ENCODE measurements at regions not wholly inside any gene's neighbourhood (a gene's known extent, or its start where the extent isn't known, plus 50 kb on each side); places are given as distances from the start of the nearest gene placed in this dataset.
"Not testable (repeated sequence)": the region's sequence is repeated elsewhere in the genome, so short reads cannot be mapped to it uniquely, and the experiment has no call there.

- H3K4me3 Mint-ChIP-seq, result no peak overlapping the region
- peaks cover 0 to 4% of the 10 kb centered on the region in 2 donors for H3K36me3 Mint-ChIP-seq (ENCODE audit: insufficient read depth in 2 of 2)
- no peak overlapping the region for H3K27ac Mint-ChIP-seq
- DNase-seq, result no peak
- H3K27me3 Mint-ChIP-seq (ENCODE audit: low read depth), result no peaks in the 10 kb centered on the region
- no peak for ATAC-seq (replicated peaks in 1 of 2)
- peaks cover 6 to 7% of the 10 kb centered on the region in 2 donors for H3K9me3 Mint-ChIP-seq
- H3K4me1 Mint-ChIP-seq (ENCODE audit: low read depth), result no peaks in the 10 kb centered on the region
Measured at GRCh38 chr21:20045197-20045596, 953.0 kb upstream of the NCAM2 start.

GRCh38 chr21:20048130-20048837 is 949.9 kb upstream of the NCAM2 start:
- H3K36me3 Mint-ChIP-seq (ENCODE audit: insufficient read depth in 2 of 2); H3K27me3 Mint-ChIP-seq (ENCODE audit: low read depth); H3K4me3 Mint-ChIP-seq; H3K27ac Mint-ChIP-seq; DNase-seq; ATAC-seq (replicated peaks in 1 of 2); H3K9me3 Mint-ChIP-seq; H3K4me1 Mint-ChIP-seq (ENCODE audit: low read depth): not testable (repeated sequence)

- no peak for ATAC-seq (replicated peaks in 1 of 2)
- Mint-ChIP-seq H3K4me3 (no peak overlapping the region), H3K9me3 (peaks cover 5% of the 10 kb centered on the region in 2 donors), H3K27ac (no peak overlapping the region), H3K27me3 (ENCODE audit: low read depth) (no peaks in the 10 kb centered on the region), H3K4me1 (ENCODE audit: low read depth) (no peaks in the 10 kb centered on the region), H3K36me3 (ENCODE audit: insufficient read depth in 2 of 2) (no peaks in the 10 kb centered on the region)
- no peak for DNase-seq
Measured at GRCh38 chr21:20083336-20083735, 914.9 kb upstream of the NCAM2 start.

- Mint-ChIP-seq H3K4me3 (no peak overlapping the region), H3K27me3 (ENCODE audit: low read depth) (no peaks in the 10 kb centered on the region), H3K9me3 (peaks cover 5 to 7% of the 10 kb centered on the region in 2 donors), H3K36me3 (ENCODE audit: insufficient read depth in 2 of 2) (no peaks in the 10 kb centered on the region), H3K27ac (no peak overlapping the region), H3K4me1 (ENCODE audit: low read depth) (no peaks in the 10 kb centered on the region)
- no peak for DNase-seq
- no peak for ATAC-seq (replicated peaks in 1 of 2)
Measured at GRCh38 chr21:20083925-20084324, 914.3 kb upstream of the NCAM2 start.

GRCh38 chr21:20086508-20086907 is 911.7 kb upstream of the NCAM2 start:
- Mint-ChIP-seq H3K36me3 (ENCODE audit: insufficient read depth in 2 of 2) (no peaks in the 10 kb centered on the region), H3K4me1 (ENCODE audit: low read depth) (no peaks in the 10 kb centered on the region), H3K27ac (no peak overlapping the region), H3K9me3 (peaks cover 5 to 7% of the 10 kb centered on the region in 2 donors), H3K4me3 (no peak overlapping the region), H3K27me3 (ENCODE audit: low read depth) (no peaks in the 10 kb centered on the region)
- DNase-seq, result no peak
- no peak for ATAC-seq (replicated peaks in 1 of 2)

- no peak for ATAC-seq (replicated peaks in 1 of 2)
- Mint-ChIP-seq H3K27ac (no peak overlapping the region), H3K27me3 (ENCODE audit: low read depth) (no peaks in the 10 kb centered on the region), H3K4me3 (no peak overlapping the region), H3K4me1 (ENCODE audit: low read depth) (no peaks in the 10 kb centered on the region), H3K9me3 (peaks cover 9 to 17% of the 10 kb centered on the region in 2 donors), H3K36me3 (ENCODE audit: insufficient read depth in 2 of 2) (peaks cover 0 to 4% of the 10 kb centered on the region in 2 donors)
- no peak for DNase-seq
Measured at GRCh38 chr21:20106368-20106767, 891.8 kb upstream of the NCAM2 start.

GRCh38 chr21:20108016-20108415 is 890.2 kb upstream of the NCAM2 start:
- H3K4me3 Mint-ChIP-seq, result no peak overlapping the region
- H3K36me3 Mint-ChIP-seq (ENCODE audit: insufficient read depth in 2 of 2), result peaks cover 0 to 4% of the 10 kb centered on the region in 2 donors
- H3K27me3 Mint-ChIP-seq (ENCODE audit: low read depth), result no peaks in the 10 kb centered on the region
- DNase-seq (no peak), ATAC-seq (replicated peaks in 1 of 2) (no peak)
- H3K4me1 Mint-ChIP-seq (ENCODE audit: low read depth), result no peaks in the 10 kb centered on the region
- H3K27ac Mint-ChIP-seq, result no peak overlapping the region
- peaks cover 15 to 20% of the 10 kb centered on the region in 2 donors for H3K9me3 Mint-ChIP-seq

GRCh38 chr21:20108976-20109540 is 889.2 kb upstream of the NCAM2 start:
- DNase-seq (no peak), ATAC-seq (replicated peaks in 1 of 2) (no peak)
- Mint-ChIP-seq H3K36me3 (ENCODE audit: insufficient read depth in 2 of 2) (peaks cover 0 to 4% of the 10 kb centered on the region in 2 donors), H3K27ac (no peak overlapping the region), H3K4me3 (no peak overlapping the region), H3K4me1 (ENCODE audit: low read depth) (no peaks in the 10 kb centered on the region), H3K9me3 (peaks cover 16 to 22% of the 10 kb centered on the region in 2 donors), H3K27me3 (ENCODE audit: low read depth) (no peaks in the 10 kb centered on the region)

- Mint-ChIP-seq H3K9me3 (peaks cover 20 to 25% of the 10 kb centered on the region in 2 donors), H3K4me3 (no peak overlapping the region), H3K36me3 (ENCODE audit: insufficient read depth in 2 of 2) (peaks cover 0 to 4% of the 10 kb centered on the region in 2 donors), H3K4me1 (ENCODE audit: low read depth) (no peaks in the 10 kb centered on the region), H3K27me3 (ENCODE audit: low read depth) (no peaks in the 10 kb centered on the region), H3K27ac (no peak overlapping the region)
- DNase-seq (no peak), ATAC-seq (replicated peaks in 1 of 2) (no peak)
Measured at GRCh38 chr21:20110368-20110767, 887.8 kb upstream of the NCAM2 start.

GRCh38 chr21:20151741-20152140 is 846.5 kb upstream of the NCAM2 start:
- ATAC-seq (replicated peaks in 1 of 2) (no peak), DNase-seq (no peak)
- Mint-ChIP-seq H3K27me3 (ENCODE audit: low read depth) (no peaks in the 10 kb centered on the region), H3K4me1 (ENCODE audit: low read depth) (no peaks in the 10 kb centered on the region), H3K36me3 (ENCODE audit: insufficient read depth in 2 of 2) (peaks cover 2% of the 10 kb centered on the region in 2 donors), H3K4me3 (no peak overlapping the region), H3K9me3 (peaks cover 15% of the 10 kb centered on the region in 2 donors), H3K27ac (no peak overlapping the region)

- no peaks in the 10 kb centered on the region for H3K27me3 Mint-ChIP-seq (ENCODE audit: low read depth)
- H3K27ac Mint-ChIP-seq, result no peak overlapping the region
- no peak for ATAC-seq (replicated peaks in 1 of 2)
- no peak for DNase-seq
- peaks cover 2 to 10% of the 10 kb centered on the region in 2 donors for H3K9me3 Mint-ChIP-seq
- H3K36me3 Mint-ChIP-seq (ENCODE audit: insufficient read depth in 2 of 2), result peaks cover 1% of the 10 kb centered on the region in 2 donors
- H3K4me1 Mint-ChIP-seq (ENCODE audit: low read depth), result no peaks in the 10 kb centered on the region
- no peak overlapping the region for H3K4me3 Mint-ChIP-seq
Measured at GRCh38 chr21:20163167-20163566, 835.0 kb upstream of the NCAM2 start.

- Mint-ChIP-seq H3K36me3 (ENCODE audit: insufficient read depth in 2 of 2) (peaks cover 0 to 1% of the 10 kb centered on the region in 2 donors), H3K4me3 (no peak overlapping the region), H3K27ac (no peak overlapping the region), H3K27me3 (ENCODE audit: low read depth) (no peaks in the 10 kb centered on the region), H3K9me3 (peaks cover 2 to 9% of the 10 kb centered on the region in 2 donors), H3K4me1 (ENCODE audit: low read depth) (no peaks in the 10 kb centered on the region)
- ATAC-seq (replicated peaks in 1 of 2) (no peak), DNase-seq (no peak)
Measured at GRCh38 chr21:20167059-20167458, 831.1 kb upstream of the NCAM2 start.

GRCh38 chr21:20169812-20170576 is 828.2 kb upstream of the NCAM2 start:
- Mint-ChIP-seq H3K4me1 (ENCODE audit: low read depth) (no peaks in the 10 kb centered on the region), H3K27me3 (ENCODE audit: low read depth) (no peaks in the 10 kb centered on the region), H3K36me3 (ENCODE audit: insufficient read depth in 2 of 2) (peaks cover 0 to 1% of the 10 kb centered on the region in 2 donors), H3K9me3 (peaks cover 8 to 14% of the 10 kb centered on the region in 2 donors), H3K4me3 (no peak overlapping the region), H3K27ac (no peak overlapping the region)
- DNase-seq (no peak), ATAC-seq (replicated peaks in 1 of 2) (no peak)
